GM23338 (cell line): ENCODE measurements at regions not wholly inside any gene's neighbourhood (a gene's known extent, or its start where the extent isn't known, plus 50 kb on each side); places are given as distances from the start of the nearest gene placed in this dataset.

ENCODE experiments used
- CREB1 ChIP-seq: fragments of 250-450 bp; sonication (Bioruptor Pico); IDR thresholded peaks from 2 replicates; pipeline ENCODE4 v1.5.0; 2020; ENCODE audit warnings: low read depth, mild to moderate bottlenecking, moderate library complexity
- EZH2 ChIP-seq: fragments of 200-600 bp; sonication (generic); IDR thresholded peaks from one replicate; pipeline ENCODE4 v1.8.0; 2017; ENCODE audit warnings: antibody characterized with exemption, mild to moderate bottlenecking, low read depth; ENCODE audit not compliant: unreplicated experiment
- EZH2phosphoT487 ChIP-seq: fragments of 200-600 bp; sonication (generic); IDR thresholded peaks from one replicate; pipeline ENCODE4 v1.8.1; 2018; ENCODE audit warnings: antibody characterized with exemption; ENCODE audit not compliant: unreplicated experiment
- JUNB ChIP-seq: IDR thresholded peaks from one replicate; pipeline ENCODE4 v1.6.1; 2016; ENCODE audit warnings: antibody characterized with exemption; ENCODE audit not compliant: unreplicated experiment
- NANOG ChIP-seq: IDR thresholded peaks from 2 replicates; pipeline ENCODE4 v1.6.1; 2016; ENCODE audit warnings: antibody characterized with exemption, borderline replicate concordance
- POLR2AphosphoS5 ChIP-seq: IDR thresholded peaks from 2 replicates; pipeline ENCODE4 v1.6.1; 2016; ENCODE audit warnings: antibody characterized with exemption, low read depth
- STAT1 ChIP-seq: IDR thresholded peaks from one replicate; pipeline ENCODE4 v1.6.1; 2016; ENCODE audit warnings: antibody characterized with exemption; ENCODE audit not compliant: unreplicated experiment
- ZNF114 ChIP-seq: fragments of 250-450 bp; sonication (Bioruptor Pico); IDR thresholded peaks from 2 replicates; pipeline ENCODE4 v1.5.0; 2020; ENCODE audit warnings: mild to moderate bottlenecking, moderate library complexity
- ZNF331 ChIP-seq: fragments of 250-450 bp; sonication (Bioruptor Pico); IDR thresholded peaks from 2 replicates; pipeline ENCODE4 v1.5.0; 2020; ENCODE audit warnings: low read depth, mild to moderate bottlenecking, moderate library complexity
- TF ChIP-seq, protein P1 (sequence below), 2 experiments: fragments of 200-600 bp in 1 of 2; sonication (generic) in 1 of 2; conservative IDR thresholded peaks; 2 replicates each; pipeline versions ENCODE4 v1.5.1 to v1.6.1; 2016 to 2017; ENCODE audit warnings: antibody characterized with exemption in 2 of 2, low read depth in 2 of 2, mild to moderate bottlenecking in 2 of 2, moderate library complexity in 1 of 2
- TF ChIP-seq, protein P2 (sequence below): IDR thresholded peaks from one replicate; pipeline ENCODE4 v1.6.1; 2018; ENCODE audit warnings: antibody characterized with exemption; ENCODE audit not compliant: unreplicated experiment
- TF ChIP-seq, protein P3 (sequence below): IDR thresholded peaks from 2 replicates; pipeline ENCODE4 v1.6.1; 2016; ENCODE audit warnings: antibody characterized with exemption
- TF ChIP-seq, protein P4 (sequence below): fragments of 250-450 bp; sonication (Bioruptor Pico); IDR thresholded peaks from 2 replicates; pipeline ENCODE4 v1.5.0; 2020; ENCODE audit warnings: mild to moderate bottlenecking, moderate library complexity

DNA sequence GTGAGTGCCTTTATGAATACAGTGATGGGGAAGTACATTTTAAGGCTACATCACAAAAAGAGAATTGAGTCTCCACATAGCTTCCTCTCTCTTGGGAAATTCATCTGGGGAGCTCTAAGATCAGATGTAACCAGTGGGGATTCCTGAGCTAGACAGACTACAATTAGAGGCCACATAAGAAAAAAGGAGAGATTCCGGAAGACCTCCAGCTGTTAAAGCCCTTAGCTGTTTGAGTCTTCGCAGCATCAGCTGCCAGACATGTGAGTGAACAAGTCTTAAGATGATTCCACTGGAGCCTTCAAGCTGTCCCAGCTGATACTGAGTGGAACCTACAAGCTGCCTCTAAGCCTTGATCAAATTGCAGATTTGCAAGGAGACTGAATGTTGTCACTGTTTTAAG is 448.5 kb downstream of the NXPH1 start:
- TF ChIP-seq, protein P1, sequence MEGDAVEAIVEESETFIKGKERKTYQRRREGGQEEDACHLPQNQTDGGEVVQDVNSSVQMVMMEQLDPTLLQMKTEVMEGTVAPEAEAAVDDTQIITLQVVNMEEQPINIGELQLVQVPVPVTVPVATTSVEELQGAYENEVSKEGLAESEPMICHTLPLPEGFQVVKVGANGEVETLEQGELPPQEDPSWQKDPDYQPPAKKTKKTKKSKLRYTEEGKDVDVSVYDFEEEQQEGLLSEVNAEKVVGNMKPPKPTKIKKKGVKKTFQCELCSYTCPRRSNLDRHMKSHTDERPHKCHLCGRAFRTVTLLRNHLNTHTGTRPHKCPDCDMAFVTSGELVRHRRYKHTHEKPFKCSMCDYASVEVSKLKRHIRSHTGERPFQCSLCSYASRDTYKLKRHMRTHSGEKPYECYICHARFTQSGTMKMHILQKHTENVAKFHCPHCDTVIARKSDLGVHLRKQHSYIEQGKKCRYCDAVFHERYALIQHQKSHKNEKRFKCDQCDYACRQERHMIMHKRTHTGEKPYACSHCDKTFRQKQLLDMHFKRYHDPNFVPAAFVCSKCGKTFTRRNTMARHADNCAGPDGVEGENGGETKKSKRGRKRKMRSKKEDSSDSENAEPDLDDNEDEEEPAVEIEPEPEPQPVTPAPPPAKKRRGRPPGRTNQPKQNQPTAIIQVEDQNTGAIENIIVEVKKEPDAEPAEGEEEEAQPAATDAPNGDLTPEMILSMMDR (conservative IDR thresholded peaks at IDR 0.05; ENCODE audit: low read depth in 2 of 2) = no peak
- TF ChIP-seq EZH2 (no peak), POLR2AphosphoS5 (no peak), ZNF331 (CRISPR knock-in tag) (no peak), JUNB (no peak), CREB1 (CRISPR knock-in tag) (no peak), STAT1 (no peak), NANOG (no peak), EZH2phosphoT487 (no peak), ZNF114 (CRISPR knock-in tag) (no peak)
- TF ChIP-seq, protein P2, sequence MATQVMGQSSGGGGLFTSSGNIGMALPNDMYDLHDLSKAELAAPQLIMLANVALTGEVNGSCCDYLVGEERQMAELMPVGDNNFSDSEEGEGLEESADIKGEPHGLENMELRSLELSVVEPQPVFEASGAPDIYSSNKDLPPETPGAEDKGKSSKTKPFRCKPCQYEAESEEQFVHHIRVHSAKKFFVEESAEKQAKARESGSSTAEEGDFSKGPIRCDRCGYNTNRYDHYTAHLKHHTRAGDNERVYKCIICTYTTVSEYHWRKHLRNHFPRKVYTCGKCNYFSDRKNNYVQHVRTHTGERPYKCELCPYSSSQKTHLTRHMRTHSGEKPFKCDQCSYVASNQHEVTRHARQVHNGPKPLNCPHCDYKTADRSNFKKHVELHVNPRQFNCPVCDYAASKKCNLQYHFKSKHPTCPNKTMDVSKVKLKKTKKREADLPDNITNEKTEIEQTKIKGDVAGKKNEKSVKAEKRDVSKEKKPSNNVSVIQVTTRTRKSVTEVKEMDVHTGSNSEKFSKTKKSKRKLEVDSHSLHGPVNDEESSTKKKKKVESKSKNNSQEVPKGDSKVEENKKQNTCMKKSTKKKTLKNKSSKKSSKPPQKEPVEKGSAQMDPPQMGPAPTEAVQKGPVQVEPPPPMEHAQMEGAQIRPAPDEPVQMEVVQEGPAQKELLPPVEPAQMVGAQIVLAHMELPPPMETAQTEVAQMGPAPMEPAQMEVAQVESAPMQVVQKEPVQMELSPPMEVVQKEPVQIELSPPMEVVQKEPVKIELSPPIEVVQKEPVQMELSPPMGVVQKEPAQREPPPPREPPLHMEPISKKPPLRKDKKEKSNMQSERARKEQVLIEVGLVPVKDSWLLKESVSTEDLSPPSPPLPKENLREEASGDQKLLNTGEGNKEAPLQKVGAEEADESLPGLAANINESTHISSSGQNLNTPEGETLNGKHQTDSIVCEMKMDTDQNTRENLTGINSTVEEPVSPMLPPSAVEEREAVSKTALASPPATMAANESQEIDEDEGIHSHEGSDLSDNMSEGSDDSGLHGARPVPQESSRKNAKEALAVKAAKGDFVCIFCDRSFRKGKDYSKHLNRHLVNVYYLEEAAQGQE = no peak
- TF ChIP-seq, protein P3, sequence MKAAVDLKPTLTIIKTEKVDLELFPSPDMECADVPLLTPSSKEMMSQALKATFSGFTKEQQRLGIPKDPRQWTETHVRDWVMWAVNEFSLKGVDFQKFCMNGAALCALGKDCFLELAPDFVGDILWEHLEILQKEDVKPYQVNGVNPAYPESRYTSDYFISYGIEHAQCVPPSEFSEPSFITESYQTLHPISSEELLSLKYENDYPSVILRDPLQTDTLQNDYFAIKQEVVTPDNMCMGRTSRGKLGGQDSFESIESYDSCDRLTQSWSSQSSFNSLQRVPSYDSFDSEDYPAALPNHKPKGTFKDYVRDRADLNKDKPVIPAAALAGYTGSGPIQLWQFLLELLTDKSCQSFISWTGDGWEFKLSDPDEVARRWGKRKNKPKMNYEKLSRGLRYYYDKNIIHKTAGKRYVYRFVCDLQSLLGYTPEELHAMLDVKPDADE = no peak
- TF ChIP-seq, protein P4, sequence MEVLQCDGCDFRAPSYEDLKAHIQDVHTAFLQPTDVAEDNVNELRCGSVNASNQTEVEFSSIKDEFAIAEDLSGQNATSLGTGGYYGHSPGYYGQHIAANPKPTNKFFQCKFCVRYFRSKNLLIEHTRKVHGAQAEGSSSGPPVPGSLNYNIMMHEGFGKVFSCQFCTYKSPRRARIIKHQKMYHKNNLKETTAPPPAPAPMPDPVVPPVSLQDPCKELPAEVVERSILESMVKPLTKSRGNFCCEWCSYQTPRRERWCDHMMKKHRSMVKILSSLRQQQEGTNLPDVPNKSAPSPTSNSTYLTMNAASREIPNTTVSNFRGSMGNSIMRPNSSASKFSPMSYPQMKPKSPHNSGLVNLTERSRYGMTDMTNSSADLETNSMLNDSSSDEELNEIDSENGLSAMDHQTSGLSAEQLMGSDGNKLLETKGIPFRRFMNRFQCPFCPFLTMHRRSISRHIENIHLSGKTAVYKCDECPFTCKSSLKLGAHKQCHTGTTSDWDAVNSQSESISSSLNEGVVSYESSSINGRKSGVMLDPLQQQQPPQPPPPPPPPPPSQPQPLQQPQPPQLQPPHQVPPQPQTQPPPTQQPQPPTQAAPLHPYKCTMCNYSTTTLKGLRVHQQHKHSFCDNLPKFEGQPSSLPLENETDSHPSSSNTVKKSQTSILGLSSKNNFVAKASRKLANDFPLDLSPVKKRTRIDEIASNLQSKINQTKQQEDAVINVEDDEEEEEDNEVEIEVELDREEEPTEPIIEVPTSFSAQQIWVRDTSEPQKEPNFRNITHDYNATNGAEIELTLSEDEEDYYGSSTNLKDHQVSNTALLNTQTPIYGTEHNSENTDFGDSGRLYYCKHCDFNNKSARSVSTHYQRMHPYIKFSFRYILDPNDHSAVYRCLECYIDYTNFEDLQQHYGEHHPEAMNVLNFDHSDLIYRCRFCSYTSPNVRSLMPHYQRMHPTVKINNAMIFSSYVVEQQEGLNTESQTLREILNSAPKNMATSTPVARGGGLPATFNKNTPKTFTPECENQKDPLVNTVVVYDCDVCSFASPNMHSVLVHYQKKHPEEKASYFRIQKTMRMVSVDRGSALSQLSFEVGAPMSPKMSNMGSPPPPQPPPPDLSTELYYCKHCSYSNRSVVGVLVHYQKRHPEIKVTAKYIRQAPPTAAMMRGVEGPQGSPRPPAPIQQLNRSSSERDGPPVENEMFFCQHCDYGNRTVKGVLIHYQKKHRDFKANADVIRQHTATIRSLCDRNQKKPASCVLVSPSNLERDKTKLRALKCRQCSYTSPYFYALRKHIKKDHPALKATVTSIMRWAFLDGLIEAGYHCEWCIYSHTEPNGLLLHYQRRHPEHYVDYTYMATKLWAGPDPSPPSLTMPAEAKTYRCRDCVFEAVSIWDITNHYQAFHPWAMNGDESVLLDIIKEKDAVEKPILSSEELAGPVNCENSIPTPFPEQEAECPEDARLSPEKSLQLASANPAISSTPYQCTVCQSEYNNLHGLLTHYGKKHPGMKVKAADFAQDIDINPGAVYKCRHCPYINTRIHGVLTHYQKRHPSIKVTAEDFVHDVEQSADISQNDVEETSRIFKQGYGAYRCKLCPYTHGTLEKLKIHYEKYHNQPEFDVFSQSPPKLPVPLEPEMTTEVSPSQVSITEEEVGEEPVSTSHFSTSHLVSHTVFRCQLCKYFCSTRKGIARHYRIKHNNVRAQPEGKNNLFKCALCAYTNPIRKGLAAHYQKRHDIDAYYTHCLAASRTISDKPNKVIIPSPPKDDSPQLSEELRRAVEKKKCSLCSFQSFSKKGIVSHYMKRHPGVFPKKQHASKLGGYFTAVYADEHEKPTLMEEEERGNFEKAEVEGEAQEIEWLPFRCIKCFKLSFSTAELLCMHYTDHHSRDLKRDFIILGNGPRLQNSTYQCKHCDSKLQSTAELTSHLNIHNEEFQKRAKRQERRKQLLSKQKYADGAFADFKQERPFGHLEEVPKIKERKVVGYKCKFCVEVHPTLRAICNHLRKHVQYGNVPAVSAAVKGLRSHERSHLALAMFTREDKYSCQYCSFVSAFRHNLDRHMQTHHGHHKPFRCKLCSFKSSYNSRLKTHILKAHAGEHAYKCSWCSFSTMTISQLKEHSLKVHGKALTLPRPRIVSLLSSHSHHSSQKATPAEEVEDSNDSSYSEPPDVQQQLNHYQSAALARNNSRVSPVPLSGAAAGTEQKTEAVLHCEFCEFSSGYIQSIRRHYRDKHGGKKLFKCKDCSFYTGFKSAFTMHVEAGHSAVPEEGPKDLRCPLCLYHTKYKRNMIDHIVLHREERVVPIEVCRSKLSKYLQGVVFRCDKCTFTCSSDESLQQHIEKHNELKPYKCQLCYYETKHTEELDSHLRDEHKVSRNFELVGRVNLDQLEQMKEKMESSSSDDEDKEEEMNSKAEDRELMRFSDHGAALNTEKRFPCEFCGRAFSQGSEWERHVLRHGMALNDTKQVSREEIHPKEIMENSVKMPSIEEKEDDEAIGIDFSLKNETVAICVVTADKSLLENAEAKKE (CRISPR knock-in tag) = no peak
